Hepatocyte (in vitro differentiated cells): ENCODE measurements at regions not wholly inside any gene's neighbourhood (a gene's known extent, or its start where the extent isn't known, plus 50 kb on each side); places are given as distances from the start of the nearest gene placed in this dataset.

Experiments used
- EZH2 ChIP-seq: fragments of 200-600 bp; sonication (generic); IDR thresholded peaks from 2 replicates; pipeline ENCODE4 v1.6.1; 2016; ENCODE audit warnings: antibody characterized with exemption, mild to moderate bottlenecking, borderline replicate concordance
- TF ChIP-seq, protein P1 (sequence below): fragments of 200-600 bp; sonication (generic); IDR thresholded peaks from 2 replicates; pipeline ENCODE4 v1.5.1; 2016; ENCODE audit warnings: antibody characterized with exemption, mild to moderate bottlenecking; ENCODE audit not compliant: poor library complexity

DNA sequence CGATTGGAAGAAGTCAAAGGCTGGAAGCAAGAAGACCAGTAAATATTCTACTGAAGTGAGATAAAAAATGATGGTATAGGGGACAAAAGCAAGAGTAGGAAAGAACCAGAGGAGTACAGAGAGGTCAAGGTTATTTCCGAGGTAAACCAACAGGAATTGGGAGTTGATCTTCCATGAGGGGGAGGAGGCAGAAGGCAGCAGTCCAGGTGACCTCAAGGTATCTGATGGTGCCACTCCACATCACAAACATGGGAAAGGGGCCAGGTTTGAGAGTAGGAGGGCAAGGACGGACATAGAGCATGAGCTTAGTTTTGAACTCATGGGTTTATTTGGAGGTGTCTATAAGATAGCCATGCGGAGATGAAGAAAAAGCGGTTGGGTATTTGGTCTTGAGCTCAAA, 79.4 kb upstream of the CDYL2 start:
- no peak for TF ChIP-seq EZH2
- TF ChIP-seq, protein P1, sequence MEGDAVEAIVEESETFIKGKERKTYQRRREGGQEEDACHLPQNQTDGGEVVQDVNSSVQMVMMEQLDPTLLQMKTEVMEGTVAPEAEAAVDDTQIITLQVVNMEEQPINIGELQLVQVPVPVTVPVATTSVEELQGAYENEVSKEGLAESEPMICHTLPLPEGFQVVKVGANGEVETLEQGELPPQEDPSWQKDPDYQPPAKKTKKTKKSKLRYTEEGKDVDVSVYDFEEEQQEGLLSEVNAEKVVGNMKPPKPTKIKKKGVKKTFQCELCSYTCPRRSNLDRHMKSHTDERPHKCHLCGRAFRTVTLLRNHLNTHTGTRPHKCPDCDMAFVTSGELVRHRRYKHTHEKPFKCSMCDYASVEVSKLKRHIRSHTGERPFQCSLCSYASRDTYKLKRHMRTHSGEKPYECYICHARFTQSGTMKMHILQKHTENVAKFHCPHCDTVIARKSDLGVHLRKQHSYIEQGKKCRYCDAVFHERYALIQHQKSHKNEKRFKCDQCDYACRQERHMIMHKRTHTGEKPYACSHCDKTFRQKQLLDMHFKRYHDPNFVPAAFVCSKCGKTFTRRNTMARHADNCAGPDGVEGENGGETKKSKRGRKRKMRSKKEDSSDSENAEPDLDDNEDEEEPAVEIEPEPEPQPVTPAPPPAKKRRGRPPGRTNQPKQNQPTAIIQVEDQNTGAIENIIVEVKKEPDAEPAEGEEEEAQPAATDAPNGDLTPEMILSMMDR, result no peak
